Loucy (cell line): ENCODE measurements at regions not wholly inside any gene's neighbourhood (a gene's known extent, or its start where the extent isn't known, plus 50 kb on each side); places are given as distances from the start of the nearest gene placed in this dataset.

ENCODE experiments used
- H2AFZ ChIP-seq: fragments of 200-600 bp; sonication (generic); 2 replicates; pipeline ENCODE4 v1.6.0; 2016; ENCODE audit warnings: antibody characterized with exemption, mild to moderate bottlenecking, low read length, moderate library complexity
- H3F3A ChIP-seq: fragments of 200-600 bp; 2 replicates; pipeline ENCODE4 v1.6.0; 2016; ENCODE audit warnings: antibody characterized with exemption, low read depth, mild to moderate bottlenecking
- H3K27me3 ChIP-seq: fragments of 200-600 bp; sonication (generic); 2 replicates; pipeline ENCODE4 v1.6.1; 2014; ENCODE audit warnings: low read length, mild to moderate bottlenecking; ENCODE audit not compliant: insufficient read depth, poor library complexity, severe bottlenecking
- H3K36me3 ChIP-seq: fragments of 200-600 bp; sonication (generic); 2 replicates; pipeline ENCODE4 v1.6.1; 2016; ENCODE audit warnings: low read length; ENCODE audit not compliant: insufficient read depth
- H3K4me1 ChIP-seq: fragments of 200-600 bp; sonication (generic); 2 replicates; pipeline ENCODE4 v1.5.1; 2014; ENCODE audit warnings: low read length, mild to moderate bottlenecking; ENCODE audit not compliant: insufficient read depth, poor library complexity, severe bottlenecking
- H3K4me2 ChIP-seq: fragments of 200-600 bp; sonication (generic); 2 replicates; pipeline ENCODE4 v1.6.0; 2014; ENCODE audit warnings: antibody characterized with exemption, low read length, low read depth, mild to moderate bottlenecking; ENCODE audit not compliant: poor library complexity, severe bottlenecking
- H3K4me3 ChIP-seq: fragments of 200-600 bp; sonication (generic); 2 replicates; pipeline ENCODE4 v1.5.1; 2014; ENCODE audit warnings: low read length, mild to moderate bottlenecking, mixed read lengths; ENCODE audit not compliant: poor library complexity, severe bottlenecking
- H3K79me2 ChIP-seq: fragments of 200-600 bp; sonication (generic); 2 replicates; pipeline ENCODE4 v1.6.1; 2014; ENCODE audit warnings: low read length; ENCODE audit not compliant: insufficient read depth
- H3K9ac ChIP-seq: fragments of 200-600 bp; sonication (generic); 2 replicates; pipeline ENCODE4 v1.6.0; 2014; ENCODE audit warnings: mild to moderate bottlenecking, low read depth, low read length, moderate library complexity; ENCODE audit not compliant: poor library complexity, severe bottlenecking
- H3K9me2 ChIP-seq: fragments of 200-600 bp; sonication (generic); replicated peaks from 2 replicates; pipeline ENCODE4 v1.6.1; 2016; ENCODE audit warnings: low read depth, low read length, mixed read lengths
- H3K9me3 ChIP-seq: fragments of 200-600 bp; sonication (generic); 2 replicates; pipeline ENCODE4 v1.6.1; 2014; ENCODE audit warnings: mild to moderate bottlenecking, antibody characterized with exemption, low read length, low read depth; ENCODE audit not compliant: insufficient read depth
- H4K20me1 ChIP-seq: fragments of 200-600 bp; sonication (generic); 2 replicates; pipeline ENCODE4 v1.6.0; 2014; ENCODE audit warnings: antibody characterized with exemption, low read length, mild to moderate bottlenecking; ENCODE audit not compliant: insufficient read depth, poor library complexity, severe bottlenecking
- CTCF ChIP-seq: fragments of 200-600 bp; sonication (generic); conservative IDR thresholded peaks from 2 replicates; pipeline ENCODE4 v1.5.1; 2014; ENCODE audit warnings: mild to moderate bottlenecking, antibody characterized with exemption, low read length
- EZH2phosphoT487 ChIP-seq: fragments of 200-600 bp; IDR thresholded peaks from 2 replicates; pipeline ENCODE4 v1.6.1; 2018; ENCODE audit warnings: antibody characterized with exemption, mild to moderate bottlenecking, moderate library complexity, borderline replicate concordance

GRCh38 chr2:15763822-15764682, 172.4 kb downstream of the DDX1 start:
- H3K4me1 ChIP-seq, result no peaks in the 10 kb centered on the region
- no peaks in the 10 kb centered on the region for H3K27me3 ChIP-seq
- H3K4me2 ChIP-seq, result no peak overlapping the region
- H3F3A ChIP-seq, result no peaks in the 10 kb centered on the region
- TF ChIP-seq CTCF (no peak), EZH2phosphoT487 (no peak)
- H3K9ac ChIP-seq, result no peak overlapping the region
- no peaks in the 10 kb centered on the region for H3K9me3 ChIP-seq
- no peaks in the 10 kb centered on the region for H3K36me3 ChIP-seq
- no peaks in the 10 kb centered on the region for H3K9me2 ChIP-seq
- H3K4me3 ChIP-seq, result no peak overlapping the region
- no peaks in the 10 kb centered on the region for H4K20me1 ChIP-seq
- H3K79me2 ChIP-seq, result no peaks in the 10 kb centered on the region
- H2AFZ ChIP-seq, result no peak overlapping the region

GRCh38 chr2:15764683-15765011, 173.0 kb downstream of the DDX1 start:
- H4K20me1 ChIP-seq, result no peaks in the 10 kb centered on the region
- H3K79me2 ChIP-seq, result no peaks in the 10 kb centered on the region
- H3K4me3 ChIP-seq, result no peak overlapping the region
- H3K9ac ChIP-seq, result no peak overlapping the region
- no peaks in the 10 kb centered on the region for H3F3A ChIP-seq
- H3K27me3 ChIP-seq, result no peaks in the 10 kb centered on the region
- H2AFZ ChIP-seq, result no peak overlapping the region
- no peaks in the 10 kb centered on the region for H3K9me3 ChIP-seq
- no peaks in the 10 kb centered on the region for H3K4me1 ChIP-seq
- no peak for TF ChIP-seq CTCF
- no peak for TF ChIP-seq EZH2phosphoT487
- no peaks in the 10 kb centered on the region for H3K9me2 ChIP-seq
- no peak overlapping the region for H3K4me2 ChIP-seq
- no peaks in the 10 kb centered on the region for H3K36me3 ChIP-seq

GRCh38 chr2:15765211-15765610, 173.5 kb downstream of the DDX1 start:
- no peak overlapping the region for H3K4me3 ChIP-seq
- H3K9ac ChIP-seq, result no peak overlapping the region
- no peaks in the 10 kb centered on the region for H3K27me3 ChIP-seq
- H3K36me3 ChIP-seq, result no peaks in the 10 kb centered on the region
- H3K79me2 ChIP-seq, result no peaks in the 10 kb centered on the region
- TF ChIP-seq CTCF (no peak), EZH2phosphoT487 (no peak)
- no peaks in the 10 kb centered on the region for H3F3A ChIP-seq
- no peak overlapping the region for H2AFZ ChIP-seq
- no peaks in the 10 kb centered on the region for H3K4me1 ChIP-seq
- no peaks in the 10 kb centered on the region for H3K9me2 ChIP-seq
- no peaks in the 10 kb centered on the region for H3K9me3 ChIP-seq
- H3K4me2 ChIP-seq, result no peak overlapping the region
- H4K20me1 ChIP-seq, result no peaks in the 10 kb centered on the region
